Kidney (tissue), 13 donors: ENCODE measurements at regions not wholly inside any gene's neighbourhood (a gene's known extent, or its start where the extent isn't known, plus 50 kb on each side); places are given as distances from the start of the nearest gene placed in this dataset.
"Not testable (repeated sequence)": the region's sequence is repeated elsewhere in the genome, so short reads cannot be mapped to it uniquely, and the experiment has no call there.

ENCODE experiments used
- DNase-seq, 5 donors: peaks; one replicate each; pipeline ENCODE4 v3.0.0-alpha.2; 2013 to 2020
- FAIRE-seq: peaks from 2 replicates; lab custom pipeline; 2012; peaks lifted over from hg19 to GRCh38; lab: Jason Lieb, UNC
- H3K27ac ChIP-seq, 2 donors: one replicate each; pipeline ENCODE4 v1.7.0; 2013; ENCODE audit warnings: low read depth in 2 of 2, low read length in 2 of 2, inconsistent platforms in 1 of 2
- H3K27me3 ChIP-seq: one replicate; pipeline ENCODE4 v1.7.1; 2013; ENCODE audit warnings: low read length, inconsistent platforms; ENCODE audit not compliant: control insufficient read depth, insufficient read depth
- H3K36me3 ChIP-seq, 3 donors: one replicate each; pipeline versions ENCODE4 v1.7.0 to v1.7.1; 2013; ENCODE audit warnings: low read length in 3 of 3, control low read depth in 1 of 3, inconsistent platforms in 1 of 3; ENCODE audit not compliant: insufficient read depth in 3 of 3, control insufficient read depth in 2 of 3
- H3K4me1 ChIP-seq, 3 donors: one replicate each; pipeline versions ENCODE4 v1.7.0 to v1.7.1; 2013; ENCODE audit warnings: low read length in 3 of 3, inconsistent platforms in 1 of 3, low read depth in 1 of 3; ENCODE audit not compliant: control insufficient read depth in 2 of 3, insufficient read depth in 2 of 3
- H3K4me3 ChIP-seq, 3 donors: one replicate each; pipeline versions ENCODE4 v1.7.0 to v1.8.1; 2013; ENCODE audit warnings: low read length in 3 of 3, control low read depth in 1 of 3, inconsistent platforms in 1 of 3
- H3K9ac ChIP-seq, 3 donors: one replicate each; pipeline versions ENCODE4 v1.7.0 to v1.7.1; 2013; ENCODE audit warnings: low read length in 3 of 3, control low read depth in 1 of 3, inconsistent platforms in 1 of 3
- H3K9me3 ChIP-seq, 3 donors: one replicate each; pipeline versions ENCODE4 v1.7.0 to v1.7.1; 2013; ENCODE audit warnings: low read length in 3 of 3, control low read depth in 1 of 3, inconsistent platforms in 1 of 3; ENCODE audit not compliant: control insufficient read depth in 2 of 3, insufficient read depth in 1 of 3
- CTCF ChIP-seq: IDR thresholded peaks from 3 replicates; pipeline ENCODE4 v1.5.1; 2012; ENCODE audit warnings: mild to moderate bottlenecking, moderate library complexity, borderline replicate concordance; ENCODE audit not compliant: insufficient read depth; ENCODE audit errors: extremely low read depth
- intact Hi-C: fragments of 100-400 bp; cut with DNase I; formaldehyde crosslinking; loops from one replicate; pipeline ENCODE4 v1.11.1; 2022
- donor health status: control.
- donor health status: control.
- donor health status: control.
- donor health status: control.
- donor health status: control.
- donor health status: DM: yes; HTN: yes; CAD: no.
- donor health status: Normal renal cell carcinoma (clear cell type).

- Histone ChIP-seq H3K4me3 (no peak overlapping the region), H3K36me3 (no peaks in the 10 kb centered on the region), H3K4me1 (no peaks in the 10 kb centered on the region), H3K9ac (no peak overlapping the region), H3K9me3 (no peaks in the 10 kb centered on the region), H3K27me3 (no peaks in the 10 kb centered on the region), H3K27ac (no peak overlapping the region)
- peak in 1 of 5 donors; percentile 66 for DNase-seq
- intact Hi-C loops = no loop called here
- no peak for FAIRE-seq
- no peak for TF ChIP-seq CTCF
Measured at GRCh38 chr1:43021547-43022474, 63.1 kb upstream of the SLC2A1 start.

- no peak for DNase-seq
- no peak for TF ChIP-seq CTCF
- Histone ChIP-seq H3K27ac (no peak overlapping the region), H3K4me1 (no peaks in the 10 kb centered on the region), H3K9ac (no peak overlapping the region), H3K27me3 (no peaks in the 10 kb centered on the region), H3K4me3 (no peak overlapping the region), H3K36me3 (no peaks in the 10 kb centered on the region), H3K9me3 (no peaks in the 10 kb centered on the region)
- no peak for FAIRE-seq
- intact Hi-C loops = no loop called here
Measured at GRCh38 chr1:43019226-43019625, 60.6 kb upstream of the SLC2A1 start.

- Histone ChIP-seq H3K4me1 (no peaks in the 10 kb centered on the region), H3K4me3 (no peak overlapping the region), H3K27me3 (no peaks in the 10 kb centered on the region), H3K36me3 (no peaks in the 10 kb centered on the region), H3K9ac (no peak overlapping the region), H3K27ac (no peak overlapping the region), H3K9me3 (no peaks in the 10 kb centered on the region)
- DNase-seq = no peak
- FAIRE-seq = no peak
- no peak for TF ChIP-seq CTCF
- intact Hi-C loops = no loop called here
Measured at GRCh38 chr1:43018121-43018520, 59.5 kb upstream of the SLC2A1 start.

GRCh38 chr1:43015269-43015668 is 56.6 kb upstream of the SLC2A1 start:
- TF ChIP-seq CTCF = no peak
- H3K9me3 ChIP-seq = no peaks in the 10 kb centered on the region
- no peaks in the 10 kb centered on the region for H3K36me3 ChIP-seq
- H3K9ac ChIP-seq = no peak overlapping the region
- intact Hi-C loops = no loop called here
- no peak for FAIRE-seq
- H3K27ac ChIP-seq = no peak overlapping the region
- H3K27me3 ChIP-seq = no peaks in the 10 kb centered on the region
- H3K4me3 ChIP-seq = no peak overlapping the region
- DNase-seq = no peak
- no peaks in the 10 kb centered on the region for H3K4me1 ChIP-seq

GRCh38 chr1:43014579-43014978 is 55.9 kb upstream of the SLC2A1 start:
- H3K36me3 ChIP-seq, H3K9ac ChIP-seq, FAIRE-seq, H3K4me1 ChIP-seq, DNase-seq, H3K27me3 ChIP-seq, H3K4me3 ChIP-seq, H3K27ac ChIP-seq, H3K9me3 ChIP-seq, intact Hi-C loops: not testable (repeated sequence)
